Fibroblast of lung (primary cell): ENCODE measurements at regions not wholly inside any gene's neighbourhood (a gene's known extent, or its start where the extent isn't known, plus 50 kb on each side); places are given as distances from the start of the nearest gene placed in this dataset.

Experiments
- DNase-seq, 2 donors: peaks; one replicate each; pipeline versions ENCODE4 v3.0.0 to v3.0.0-alpha.2; 2010; ENCODE audit warnings: low read depth in 2 of 2
- H2AFZ ChIP-seq: 2 replicates; pipeline ENCODE4 v1.5.1; 2012; ENCODE audit warnings: low read length, control low read depth, inconsistent platforms
- H3K27ac ChIP-seq: 2 replicates; pipeline ENCODE4 v1.5.1; 2011; ENCODE audit warnings: low read length, control low read depth; ENCODE audit not compliant: insufficient read depth
- H3K27me3 ChIP-seq: 2 replicates; pipeline ENCODE4 v1.5.1; 2011; ENCODE audit warnings: mild to moderate bottlenecking, low read length; ENCODE audit not compliant: control insufficient read depth, insufficient read depth
- H3K36me3 ChIP-seq: 2 replicates; pipeline ENCODE4 v1.5.1; 2011; ENCODE audit warnings: low read length; ENCODE audit not compliant: control insufficient read depth, insufficient read depth
- H3K4me1 ChIP-seq: 2 replicates; pipeline ENCODE4 v1.5.1; 2011; ENCODE audit warnings: low read length; ENCODE audit not compliant: control insufficient read depth, insufficient read depth; ENCODE audit errors: extremely low read depth
- H3K4me2 ChIP-seq: 2 replicates; pipeline ENCODE4 v1.5.1; 2011; ENCODE audit warnings: low read length, control low read depth; ENCODE audit not compliant: insufficient read depth; ENCODE audit errors: extremely low read depth
- H3K4me3 ChIP-seq, 4 experiments: fragments of 200-600 bp in 1 of 4; sonication (generic) in 1 of 4; replicated peaks in 1 of 4; 2 replicates each; pipeline ENCODE4 v1.5.1; 2011 to 2016; ENCODE audit warnings: low read length in 4 of 4, low read depth in 3 of 4, mild to moderate bottlenecking in 3 of 4, control low read depth in 2 of 4, inconsistent platforms in 1 of 4, mixed read lengths in 1 of 4; ENCODE audit not compliant: insufficient read depth in 1 of 4; ENCODE audit errors: control extremely low read depth in 1 of 4
- H3K79me2 ChIP-seq: 2 replicates; pipeline ENCODE4 v1.5.1; 2012; ENCODE audit warnings: mild to moderate bottlenecking, low read length, inconsistent platforms; ENCODE audit not compliant: control insufficient read depth, insufficient read depth
- H3K9ac ChIP-seq: 2 replicates; pipeline ENCODE4 v1.5.1; 2011; ENCODE audit warnings: mild to moderate bottlenecking, low read length, control low read depth; ENCODE audit not compliant: insufficient read depth
- H3K9me3 ChIP-seq: 2 replicates; pipeline ENCODE4 v1.5.1; 2012; ENCODE audit warnings: low read depth, low read length; ENCODE audit not compliant: control insufficient read depth, insufficient read depth
- H4K20me1 ChIP-seq: 2 replicates; pipeline ENCODE4 v1.5.1; 2011; ENCODE audit warnings: low read length; ENCODE audit not compliant: control insufficient read depth, insufficient read depth; ENCODE audit errors: extremely low read depth
- CTCF ChIP-seq, 2 donors: IDR thresholded peaks in 1 of 2; conservative IDR thresholded peaks in 1 of 2; 1 replicate in 1 of 2; 2 replicates in 1 of 2; pipeline ENCODE4 v1.5.1; 2011 to 2012; ENCODE audit warnings: low read length in 2 of 2, control low read depth in 1 of 2, inconsistent platforms in 1 of 2, low read depth in 1 of 2, mild to moderate bottlenecking in 1 of 2
- EZH2 ChIP-seq: IDR thresholded peaks from 2 replicates; pipeline ENCODE4 v1.5.1; 2012; ENCODE audit warnings: low read length, control low read depth, mild to moderate bottlenecking; ENCODE audit errors: missing control alignments

- Histone ChIP-seq H3K27me3 (no peaks in the 10 kb centered on the region), H3K27ac (no peak overlapping the region)
Measured at GRCh38 chr13:48857576-48857975, 118.1 kb upstream of the FNDC3A start.

GRCh38 chr13:48858122-48858902 lies 117.4 kb upstream of the FNDC3A start:
- H2AFZ ChIP-seq, result no peak overlapping the region
- no peak for DNase-seq

More at GRCh38 chr13:48857576-48857975, 118.1 kb upstream of the FNDC3A start:
- H2AFZ ChIP-seq, result no peak overlapping the region
- no peak overlapping the region for H3K9ac ChIP-seq
- H3K4me1 ChIP-seq, result no peaks in the 10 kb centered on the region
- H3K4me2 ChIP-seq, result no peak overlapping the region
- H3K36me3 ChIP-seq, result no peaks in the 10 kb centered on the region
- TF ChIP-seq CTCF (conservative IDR thresholded peaks at IDR 0.05 in 1 of 2, IDR thresholded peaks at IDR 0.05 in 1 of 2; ENCODE audit: low read depth in 1 of 2, low read length in 2 of 2) (no peak), EZH2 (no peak)
- DNase-seq, result no peak
- no peaks in the 10 kb centered on the region for H4K20me1 ChIP-seq
- H3K4me3 ChIP-seq, result no peak overlapping the region
- no peaks in the 10 kb centered on the region for H3K9me3 ChIP-seq
- no peaks in the 10 kb centered on the region for H3K79me2 ChIP-seq

More at GRCh38 chr13:48858122-48858902, 117.4 kb upstream of the FNDC3A start:
- no peak overlapping the region for H3K27ac ChIP-seq
- H3K27me3 ChIP-seq, result no peaks in the 10 kb centered on the region
- H3K4me1 ChIP-seq, result no peaks in the 10 kb centered on the region
- TF ChIP-seq CTCF (conservative IDR thresholded peaks at IDR 0.05 in 1 of 2, IDR thresholded peaks at IDR 0.05 in 1 of 2; ENCODE audit: low read depth in 1 of 2, low read length in 2 of 2), result no peak
- no peak for TF ChIP-seq EZH2
- no peaks in the 10 kb centered on the region for H3K9me3 ChIP-seq
- H3K4me3 ChIP-seq, result no peak overlapping the region
- H4K20me1 ChIP-seq, result no peaks in the 10 kb centered on the region
- H3K9ac ChIP-seq, result no peak overlapping the region
- no peaks in the 10 kb centered on the region for H3K36me3 ChIP-seq
- H3K4me2 ChIP-seq, result no peak overlapping the region
- no peaks in the 10 kb centered on the region for H3K79me2 ChIP-seq
